GM21447 (cell line): ENCODE measurements at regions not wholly inside any gene's neighbourhood (a gene's known extent, or its start where the extent isn't known, plus 50 kb on each side); places are given as distances from the start of the nearest gene placed in this dataset.
"Not testable (repeated sequence)": the region's sequence is repeated elsewhere in the genome, so short reads cannot be mapped to it uniquely, and the experiment has no call there.

Source experiments
- ATAC-seq: cut with Tn5 transposase; IDR thresholded peaks from one replicate; pipeline ENCODE4 v1.9.1; 2021; ENCODE audit not compliant: unreplicated experiment

DNA sequence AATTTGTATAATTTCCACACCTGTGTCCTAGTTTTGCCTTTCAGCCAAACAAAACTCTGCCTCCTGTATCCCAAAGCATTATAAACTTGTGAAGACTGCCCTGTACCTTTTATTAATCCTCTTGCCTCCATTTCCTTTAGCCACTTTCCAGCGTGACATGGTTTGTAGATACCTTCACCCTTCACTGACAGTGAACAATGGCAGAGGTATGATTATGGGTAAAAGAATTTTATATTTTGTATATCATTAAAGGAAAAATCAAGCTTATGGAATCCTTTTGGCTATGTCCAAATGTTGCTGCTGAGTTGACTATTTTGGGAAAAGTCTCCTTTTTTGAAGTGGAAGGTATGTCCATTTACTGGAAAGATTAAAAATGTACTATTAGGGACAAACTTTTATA lies 251.7 kb downstream of the HNMT start:
- no peak for ATAC-seq

DNA sequence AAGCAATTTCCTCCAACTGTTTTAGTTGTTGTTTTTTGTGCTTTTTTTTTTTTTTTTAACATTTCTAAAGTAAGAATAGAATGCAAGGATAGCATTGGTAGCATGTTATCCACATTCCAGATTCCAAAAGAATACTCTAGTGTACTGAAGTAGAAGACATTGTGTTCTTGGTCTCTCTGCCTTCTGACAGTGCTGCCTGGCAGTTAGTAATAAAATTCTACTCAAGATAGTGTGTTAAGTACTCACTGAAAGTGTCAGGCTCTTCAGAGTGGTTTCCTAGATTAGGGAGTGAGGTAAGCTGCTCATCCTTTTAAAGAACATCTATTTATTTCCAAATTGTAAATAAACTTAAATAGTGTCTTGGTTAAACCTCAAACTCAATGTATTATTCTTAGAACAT lies 253.7 kb downstream of the HNMT start:
- ATAC-seq, result no peak

DNA sequence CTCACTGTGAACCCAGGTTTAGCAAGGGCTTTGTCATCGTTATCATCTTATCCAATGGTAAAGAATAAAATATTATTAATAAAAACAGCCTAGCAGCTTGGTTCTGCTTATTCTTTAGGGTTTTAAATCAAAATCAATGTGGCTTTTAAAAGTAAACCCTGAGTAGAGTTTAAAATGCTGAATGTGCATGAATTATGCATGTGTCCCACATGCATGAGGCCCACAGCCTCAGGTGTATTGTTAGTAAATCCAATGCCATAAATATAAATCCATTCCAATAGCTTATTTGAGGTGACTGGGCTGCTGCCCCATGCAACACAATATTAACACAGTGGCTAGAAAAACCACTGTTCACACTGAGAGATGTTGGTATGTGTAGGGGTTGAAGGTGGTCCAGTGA lies 254.1 kb downstream of the HNMT start:
- no peak for ATAC-seq

DNA sequence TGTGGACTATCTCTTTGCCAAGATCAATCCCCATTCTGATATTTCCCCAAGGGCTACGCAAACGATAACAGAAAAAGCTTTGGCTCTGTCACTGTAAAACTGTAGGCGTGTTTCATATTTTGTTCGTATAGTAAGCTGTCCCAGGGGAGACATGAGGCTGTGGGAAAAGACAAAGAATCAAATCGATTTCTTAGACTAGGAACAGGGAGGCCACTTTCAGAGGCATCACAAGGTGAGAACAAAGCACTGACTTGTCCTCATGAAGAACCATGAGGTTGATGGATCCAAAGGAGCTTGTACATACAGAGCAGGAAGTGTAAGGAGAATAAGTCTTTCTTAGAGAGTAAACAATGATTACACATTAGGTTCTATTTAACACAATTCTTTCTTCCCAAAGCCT lies 255.7 kb downstream of the HNMT start:
- ATAC-seq, result no peak

DNA sequence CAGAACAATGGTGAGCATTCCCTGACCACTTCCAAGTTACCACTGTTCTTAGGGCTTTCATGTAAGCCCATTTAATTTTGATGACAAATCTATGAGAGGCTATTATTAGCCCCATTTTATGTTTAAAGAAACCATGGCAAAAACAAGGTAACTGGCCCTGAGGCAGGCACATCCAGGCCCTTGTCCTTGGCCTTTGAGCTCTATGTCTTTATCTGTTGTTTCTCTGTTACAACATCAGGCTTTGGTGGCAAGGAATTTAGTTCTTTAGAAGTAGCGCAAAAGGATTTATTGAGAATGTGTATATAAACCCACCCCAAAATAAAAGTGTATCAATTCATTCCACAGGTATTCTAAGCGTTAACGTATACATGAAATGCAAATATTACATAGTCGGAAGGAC lies 257.1 kb downstream of the HNMT start:
- ATAC-seq, result no peak

DNA sequence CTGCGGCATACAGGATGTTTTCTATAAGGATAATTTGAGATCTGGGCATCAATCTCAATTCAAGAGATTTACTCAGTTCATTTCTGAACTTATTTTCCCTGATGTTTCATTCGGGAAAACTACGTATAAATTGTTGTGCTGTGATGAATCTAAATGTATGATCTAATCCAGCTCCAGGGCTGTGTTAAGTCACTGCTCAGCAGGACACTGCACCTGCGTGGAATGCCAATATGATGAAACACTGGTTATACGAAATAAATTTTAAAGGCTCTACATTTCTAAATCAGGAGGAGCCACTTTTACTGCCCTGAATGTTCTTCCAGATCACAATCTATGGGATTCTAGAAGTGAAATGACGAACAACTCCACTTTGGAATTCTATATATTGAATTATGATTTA lies 259.0 kb downstream of the HNMT start:
- ATAC-seq, result no peak

DNA sequence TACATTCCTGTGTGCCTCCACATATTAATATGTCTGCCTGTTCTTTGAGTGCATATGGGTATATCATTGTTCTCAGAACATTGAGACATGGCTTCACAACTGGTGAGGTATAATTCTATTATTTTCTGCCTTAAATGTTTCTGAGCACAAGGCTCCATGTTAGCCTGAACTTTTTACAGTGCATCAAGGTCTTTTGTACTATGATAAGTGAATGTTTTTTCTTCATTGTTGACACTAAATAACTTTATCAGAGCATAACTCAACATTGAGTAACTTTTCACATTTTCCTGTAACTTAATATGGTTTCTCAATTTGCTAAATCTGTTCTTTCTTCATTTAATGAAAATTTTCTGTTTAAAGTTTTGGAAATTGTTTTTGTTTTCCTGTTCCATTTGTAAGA lies 262.9 kb downstream of the HNMT start:
- no peak for ATAC-seq

DNA sequence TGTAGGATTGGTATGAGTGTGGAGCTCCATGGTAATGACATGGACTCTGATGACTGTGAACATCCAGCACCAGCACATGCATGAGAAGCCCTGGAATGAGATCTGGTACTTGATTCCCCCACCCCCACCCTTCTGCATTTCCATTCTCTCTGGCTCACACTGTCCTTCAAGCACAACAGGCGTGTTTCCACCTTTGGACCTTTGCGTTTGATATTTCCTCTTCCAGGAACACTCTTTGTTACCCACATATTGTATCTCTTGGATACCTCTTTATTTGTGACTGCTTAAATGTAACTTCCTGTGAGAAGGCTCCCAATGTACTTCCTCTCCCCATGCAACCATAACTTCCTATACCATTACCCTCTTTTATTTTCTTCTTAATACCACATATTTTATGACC lies 263.8 kb downstream of the HNMT start:
- no peak for ATAC-seq

DNA sequence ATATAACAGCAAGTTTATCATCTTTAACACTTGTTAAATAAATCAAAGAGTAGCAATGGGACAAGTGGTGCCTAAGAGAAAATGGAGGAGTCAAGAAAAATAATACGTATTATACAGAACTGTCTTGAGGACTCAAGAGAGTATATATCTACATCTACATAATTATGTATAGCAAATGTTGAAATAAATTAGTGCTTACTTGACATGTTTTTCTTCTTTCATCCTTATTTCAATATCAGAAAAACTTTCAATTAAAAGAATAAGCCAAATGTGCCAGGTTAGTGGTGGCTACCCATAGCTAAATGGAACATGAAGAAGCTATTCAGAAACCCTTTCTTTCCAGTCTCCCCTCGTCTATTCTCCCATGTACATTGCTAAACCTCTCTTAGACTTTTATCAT lies 267.3 kb upstream of the SPOPL start:
- no peak for ATAC-seq

DNA sequence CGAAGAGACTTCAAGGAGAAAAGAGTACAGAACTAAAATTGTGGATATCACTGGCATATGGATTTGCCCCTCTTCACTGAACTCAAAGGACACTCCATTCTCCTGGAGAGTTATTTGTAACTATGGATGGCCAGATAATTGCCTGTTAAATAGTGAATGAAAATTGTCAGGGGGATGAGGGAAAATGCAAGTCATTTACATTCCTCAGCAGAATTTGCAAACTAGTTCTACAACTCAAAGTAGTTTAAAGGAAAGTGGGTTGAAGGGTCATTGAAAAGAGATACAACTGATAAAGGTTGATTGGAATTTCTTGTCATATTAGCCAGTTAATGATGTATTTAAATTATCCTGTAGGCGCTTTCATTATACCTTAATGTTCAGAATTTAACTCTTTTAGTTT lies 266.5 kb upstream of the SPOPL start:
- ATAC-seq, result no peak

DNA sequence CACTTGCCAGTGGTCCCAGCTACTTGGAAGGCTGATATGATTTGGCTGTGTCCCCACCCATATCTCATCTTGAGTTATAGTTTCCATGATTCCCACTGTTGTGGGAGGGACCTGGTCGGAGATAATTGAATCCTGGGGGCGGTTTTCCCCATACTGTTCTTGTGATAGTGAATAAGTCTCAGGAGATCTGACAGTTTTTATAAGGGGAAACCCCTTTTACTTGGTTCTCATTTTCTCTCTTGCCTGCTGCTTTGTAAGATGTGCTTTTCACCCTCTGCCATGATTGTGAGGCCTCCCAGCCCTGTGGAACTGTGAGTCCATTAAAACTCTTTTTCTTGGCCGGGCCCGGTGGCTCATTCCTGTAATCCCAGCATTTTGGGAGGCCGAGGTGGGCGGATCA lies 265.4 kb upstream of the SPOPL start:
- ATAC-seq, result no peak

DNA sequence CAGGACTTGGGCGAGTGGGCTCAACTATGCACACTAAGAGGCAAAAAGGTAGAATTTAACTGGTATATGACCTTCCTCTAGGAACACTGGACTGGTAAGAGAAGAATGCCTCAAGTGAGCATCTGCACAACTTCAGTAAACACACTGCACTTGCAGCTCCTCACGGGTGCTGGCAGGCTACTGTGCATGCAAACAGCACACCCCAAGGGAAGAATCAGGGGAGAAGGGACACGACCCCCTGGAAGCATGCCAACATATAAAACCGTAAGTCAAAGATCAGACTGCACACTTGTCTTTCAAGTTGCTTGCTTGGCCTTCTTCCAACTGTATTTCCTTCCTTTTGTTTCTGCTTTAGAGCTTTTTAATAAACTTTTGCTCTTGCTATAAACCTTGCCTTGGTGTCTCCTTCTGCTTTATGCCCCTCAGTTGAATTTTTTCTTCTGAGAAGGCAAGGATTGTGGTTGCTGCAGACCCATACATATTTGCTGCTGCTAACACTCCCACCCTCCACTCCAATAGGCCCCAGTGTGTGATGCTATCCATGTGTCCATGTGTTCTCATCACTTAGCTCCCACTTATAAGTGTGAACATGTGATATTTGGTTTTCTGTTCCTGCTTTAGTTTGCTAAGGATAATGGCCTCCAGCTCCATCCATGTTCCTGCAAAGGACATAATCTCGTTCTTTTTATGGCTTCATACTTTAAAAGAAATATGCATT lies 263.7 kb upstream of the SPOPL start:
- no peak for ATAC-seq

DNA sequence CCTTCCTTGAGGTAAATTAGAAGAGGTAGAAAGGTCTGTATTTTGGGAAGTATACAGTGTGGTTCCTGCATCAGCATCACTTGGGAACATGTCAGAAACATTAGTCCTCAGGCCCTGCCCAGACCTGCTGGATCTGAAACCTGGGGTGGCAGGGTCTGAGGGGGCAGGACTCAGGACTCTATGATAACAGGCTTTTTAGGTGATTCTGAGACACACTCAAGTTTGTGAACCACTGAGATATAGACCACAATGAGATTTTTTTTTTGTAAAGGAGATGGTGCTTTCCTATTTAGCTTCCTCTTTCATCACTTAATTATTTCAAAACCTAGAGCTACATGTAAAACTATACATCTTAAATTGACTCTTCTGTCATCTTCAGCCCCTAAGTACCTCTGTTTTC lies 262.7 kb upstream of the SPOPL start:
- no peak for ATAC-seq

DNA sequence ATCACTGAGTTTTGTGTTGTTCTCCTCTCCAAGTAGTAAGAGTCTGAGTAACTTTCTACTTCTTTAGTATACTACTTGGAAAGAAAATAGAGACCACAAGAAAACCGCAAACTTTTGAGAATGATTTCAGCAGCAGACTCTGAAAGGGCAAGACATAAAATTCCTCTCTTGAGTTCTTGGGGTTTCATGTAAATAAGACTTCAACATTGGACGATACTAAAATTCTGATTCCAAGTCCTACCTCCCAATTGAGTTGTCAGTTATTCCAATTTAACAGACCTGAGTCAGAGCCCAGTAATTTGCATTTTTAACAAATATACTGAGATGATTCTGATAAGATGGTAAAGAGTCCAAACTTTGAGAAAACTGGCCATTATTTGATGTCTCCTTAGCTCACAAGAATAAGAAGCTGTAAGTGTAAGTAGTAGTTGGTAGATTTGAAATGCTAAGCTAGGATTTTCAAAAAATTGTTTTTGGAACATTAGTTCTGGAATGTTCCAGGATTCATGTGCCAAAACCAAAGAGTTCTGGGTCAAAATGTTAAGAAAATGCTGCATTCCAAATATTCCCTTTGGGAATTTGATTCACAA lies 261.6 kb upstream of the SPOPL start:
- no peak for ATAC-seq

DNA sequence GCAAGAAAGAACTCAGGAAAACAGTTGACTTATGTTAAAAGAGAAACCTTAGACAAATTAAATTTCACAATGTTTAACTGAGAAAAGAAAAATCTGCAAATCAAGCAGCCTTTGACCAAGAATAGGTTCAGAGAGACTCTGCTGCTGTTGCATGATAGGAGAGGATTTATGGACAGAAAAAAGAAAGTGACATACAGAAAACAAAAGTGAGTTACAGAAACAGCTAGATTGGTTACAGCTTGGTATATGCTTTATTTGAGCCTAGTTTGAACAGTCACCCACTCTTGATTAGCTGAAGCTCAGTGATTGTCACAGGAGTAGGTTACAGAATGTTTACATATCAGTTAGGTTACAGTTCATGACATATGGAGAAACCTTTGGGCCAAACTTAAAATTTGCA lies 258.2 kb upstream of the SPOPL start:
- ATAC-seq, result no peak

DNA sequence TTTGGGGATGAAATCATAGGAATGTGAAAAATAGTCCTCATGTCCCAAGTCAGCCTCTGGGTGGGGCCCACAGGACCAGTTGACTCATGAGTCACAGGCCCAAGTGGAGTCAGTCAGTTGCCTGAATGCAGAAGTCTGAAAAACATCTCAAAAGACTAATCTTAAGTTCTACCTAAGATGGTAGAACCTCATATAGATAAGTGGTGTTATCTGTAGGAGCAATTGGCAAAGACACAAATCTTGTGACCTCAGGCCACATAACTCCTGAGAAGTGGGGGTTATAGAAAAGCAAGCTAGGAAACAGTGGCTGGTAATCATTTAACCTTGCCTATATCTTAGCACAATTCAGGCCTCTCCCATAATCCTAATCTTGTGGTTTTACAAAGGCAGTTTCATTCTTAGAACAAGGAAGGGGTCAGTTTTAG lies 257.1 kb upstream of the SPOPL start:
- ATAC-seq, result no peak

DNA sequence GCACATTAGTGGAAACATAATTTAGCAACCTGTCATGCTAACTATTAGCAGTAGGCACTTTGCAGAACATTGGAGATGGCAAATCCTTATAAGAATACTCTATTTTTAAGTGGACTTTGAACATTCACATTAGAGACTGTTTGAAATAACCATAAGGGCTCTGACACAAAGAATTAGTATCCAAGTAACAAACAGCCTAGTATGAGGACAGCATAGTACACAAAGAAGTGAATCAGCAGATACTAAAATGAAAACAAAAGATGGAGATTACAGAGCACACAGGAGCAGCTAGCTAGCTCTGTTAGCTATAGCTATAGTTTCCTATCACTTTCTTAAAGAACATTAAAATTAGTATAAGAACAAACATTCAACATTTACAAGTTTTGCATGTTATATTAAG lies 256.3 kb upstream of the SPOPL start:
- no peak for ATAC-seq

DNA sequence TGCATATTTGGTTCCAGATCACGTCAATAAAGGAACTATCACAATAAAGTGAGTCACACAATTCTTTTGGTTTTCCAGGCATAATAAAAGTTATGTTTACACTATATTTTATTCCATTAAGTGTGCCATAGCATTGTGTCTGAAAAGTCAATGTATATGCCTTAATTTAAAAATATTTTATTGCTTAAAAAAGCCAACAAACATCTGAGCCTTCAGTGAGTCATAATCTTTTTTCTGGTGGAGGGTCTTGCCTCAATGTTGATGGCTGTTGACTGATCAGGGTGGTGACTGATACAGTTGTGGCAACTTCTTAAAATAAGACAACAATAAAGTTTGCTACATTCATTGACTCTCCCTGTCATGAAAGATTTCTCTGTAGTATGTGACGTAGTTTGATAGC lies 254.3 kb upstream of the SPOPL start:
- no peak for ATAC-seq

DNA sequence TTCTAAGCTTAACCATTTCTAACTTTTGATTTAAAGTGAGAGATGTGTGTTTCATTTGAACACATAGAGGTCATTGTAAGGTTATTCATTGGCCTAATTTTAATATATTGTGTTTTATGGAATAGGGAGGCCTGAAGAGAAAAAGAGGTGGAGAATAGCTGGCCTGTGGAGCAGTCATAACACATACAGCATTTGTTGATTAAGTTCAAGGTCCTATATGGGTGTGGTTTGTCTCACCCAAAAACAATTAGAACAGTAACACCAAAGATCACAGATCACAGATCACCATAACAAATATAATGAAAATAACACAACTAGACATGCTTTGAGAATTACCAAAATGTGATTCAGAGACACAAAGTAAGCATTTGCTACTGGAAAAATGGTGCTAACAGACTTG lies 252.4 kb upstream of the SPOPL start:
- no peak for ATAC-seq

DNA sequence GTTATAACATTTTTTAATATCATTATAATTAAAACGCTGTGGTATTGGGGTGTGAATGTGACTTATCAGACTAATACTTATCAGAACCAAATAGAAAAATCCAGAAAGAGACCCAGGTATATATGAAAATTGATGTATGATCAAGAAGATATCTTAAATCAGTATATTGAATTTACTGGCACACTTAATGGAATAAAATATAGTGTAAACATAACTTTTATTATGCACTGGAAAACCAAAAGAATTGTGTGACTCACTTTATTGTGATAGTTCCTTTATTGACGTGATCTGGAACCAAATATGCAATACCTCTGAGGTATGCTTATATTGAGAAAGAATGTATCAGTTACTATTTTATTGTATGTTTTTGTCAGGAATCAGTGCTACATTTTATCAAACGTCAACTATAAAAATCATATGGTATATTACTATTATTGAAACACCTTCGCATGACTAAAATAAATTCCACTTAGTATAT lies 250.7 kb upstream of the SPOPL start:
- not testable (repeated sequence) for ATAC-seq

DNA sequence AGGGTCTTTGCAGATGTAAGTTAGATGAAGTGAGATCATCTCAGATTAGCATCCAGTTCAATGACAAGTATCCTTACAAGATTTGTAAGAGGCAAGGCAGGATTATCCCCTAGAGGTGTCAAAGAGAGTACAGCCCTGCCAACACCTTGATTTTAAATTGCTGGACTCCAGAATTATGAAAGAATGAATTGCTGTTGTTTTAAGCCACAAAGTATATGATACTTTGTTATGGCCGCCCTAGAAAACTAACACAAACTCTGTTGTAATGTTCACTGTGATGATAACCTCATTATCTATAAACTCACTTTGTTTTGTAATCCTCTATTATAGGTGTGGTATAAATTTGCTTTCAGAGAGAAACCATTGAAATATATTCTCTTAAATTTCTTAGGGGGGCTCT lies 249.0 kb upstream of the SPOPL start:
- no peak for ATAC-seq

DNA sequence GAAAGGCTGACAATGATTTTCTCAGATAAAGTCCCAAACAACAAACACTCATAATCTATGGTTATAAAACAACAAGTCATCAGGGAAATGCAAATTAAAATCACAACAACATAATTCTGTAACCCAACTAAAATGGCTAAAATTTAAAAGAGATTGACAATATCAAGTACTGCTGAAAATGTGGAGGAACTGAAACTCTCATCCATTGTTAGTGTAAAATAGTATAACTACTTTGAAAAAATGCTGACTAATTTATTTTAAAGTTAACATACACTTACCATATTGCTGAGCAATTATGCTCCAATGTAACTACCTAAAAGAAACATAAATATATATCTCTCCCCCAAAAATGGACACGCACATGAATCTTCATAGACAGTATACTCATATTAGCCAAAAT lies 245.9 kb upstream of the SPOPL start:
- ATAC-seq, result no peak
